Neural cell (in vitro differentiated cells): ENCODE measurements at regions not wholly inside any gene's neighbourhood (a gene's known extent, or its start where the extent isn't known, plus 50 kb on each side); places are given as distances from the start of the nearest gene placed in this dataset.
A peak's percentile ranks its signal among the peaks of the same experiment; 100 is the strongest.

ENCODE experiments used
- H2AFZ ChIP-seq: fragments of 200-600, 300-800 bp; sonication (generic), shearing (Covaris generic); 2 replicates; pipeline ENCODE4 v1.6.0; 2014; ENCODE audit warnings: low read depth, mild to moderate bottlenecking, antibody characterized with exemption, low read length, moderate library complexity
- H3F3A ChIP-seq: fragments of 200-600 bp; shearing (Covaris generic); 2 replicates; pipeline ENCODE4 v1.6.1; 2016; ENCODE audit warnings: mild to moderate bottlenecking, moderate library complexity, mixed read lengths, antibody characterized with exemption, low read length; ENCODE audit not compliant: insufficient read depth, poor library complexity, severe bottlenecking
- H3K27ac ChIP-seq: fragments of 200-600, 300-800 bp; sonication (generic), shearing (Covaris generic); 2 replicates; pipeline ENCODE4 v1.5.1; 2014; ENCODE audit warnings: mild to moderate bottlenecking, low read length, moderate library complexity
- H3K27me3 ChIP-seq: fragments of 300-800, 200-600 bp; sonication (generic), shearing (Covaris generic); 2 replicates; pipeline ENCODE4 v1.6.0; 2014; ENCODE audit warnings: mild to moderate bottlenecking, low read depth, low read length, moderate library complexity; ENCODE audit not compliant: insufficient read depth
- H3K36me3 ChIP-seq: fragments of 300-800, 200-600 bp; sonication (generic), shearing (Covaris generic); 2 replicates; pipeline ENCODE4 v1.5.1; 2014; ENCODE audit warnings: mild to moderate bottlenecking, antibody characterized with exemption, low read length, moderate library complexity; ENCODE audit not compliant: insufficient read depth
- H3K4me2 ChIP-seq: fragments of 300-800, 200-600 bp; sonication (generic), shearing (Covaris generic); 2 replicates; pipeline ENCODE4 v1.6.0; 2014; ENCODE audit warnings: mild to moderate bottlenecking, low read length
- H3K4me3 ChIP-seq: fragments of 300-800, 200-600 bp; sonication (generic), shearing (Covaris generic); 2 replicates; pipeline ENCODE4 v1.5.1; 2014; ENCODE audit warnings: mild to moderate bottlenecking, low read length, moderate library complexity
- H3K79me2 ChIP-seq: fragments of 200-600 bp; shearing (Covaris generic); replicated peaks from 2 replicates; pipeline ENCODE4 v1.6.0; 2014; ENCODE audit warnings: mild to moderate bottlenecking, low read length, moderate library complexity; ENCODE audit not compliant: insufficient read depth
- H3K9ac ChIP-seq: fragments of 300-800, 200-600 bp; sonication (generic), shearing (Covaris generic); 2 replicates; pipeline ENCODE4 v1.6.1; 2016; ENCODE audit warnings: mild to moderate bottlenecking, low read length, mixed read lengths
- H3K9me2 ChIP-seq: fragments of 200-600 bp; shearing (Covaris generic); 2 replicates; pipeline ENCODE4 v1.6.1; 2016; ENCODE audit warnings: mild to moderate bottlenecking, low read length, mixed read lengths; ENCODE audit not compliant: insufficient read depth
- H3K9me3 ChIP-seq: fragments of 200-600, 300-800 bp; sonication (generic), shearing (Covaris generic); 2 replicates; pipeline ENCODE4 v1.6.1; 2016; ENCODE audit warnings: mild to moderate bottlenecking, mixed run types, low read length, moderate library complexity, mixed read lengths
- H4K20me1 ChIP-seq: fragments of 200-600 bp; shearing (Covaris generic); 2 replicates; pipeline ENCODE4 v1.6.1; 2016; ENCODE audit warnings: mild to moderate bottlenecking, mixed run types; ENCODE audit not compliant: insufficient read depth
- CTCF ChIP-seq: fragments of 450-650 bp; IDR thresholded peaks from 2 replicates; pipeline ENCODE4 v1.5.1; 2014; ENCODE audit warnings: antibody characterized with exemption, mild to moderate bottlenecking, moderate library complexity; ENCODE audit not compliant: poor library complexity, severe bottlenecking
- EP300 ChIP-seq: fragments of 450-650 bp; conservative IDR thresholded peaks from 2 replicates; pipeline ENCODE4 v1.6.1; 2014; ENCODE audit warnings: antibody characterized with exemption, mild to moderate bottlenecking, moderate library complexity; ENCODE audit not compliant: poor library complexity, severe bottlenecking
- EZH2 ChIP-seq: fragments of 200-600, 300-800 bp; shearing (Covaris generic), sonication (generic); IDR thresholded peaks from 2 replicates; pipeline ENCODE4 v1.6.1; 2014; ENCODE audit warnings: antibody characterized with exemption, low read length, borderline replicate concordance, mild to moderate bottlenecking; ENCODE audit not compliant: insufficient read depth, poor library complexity, severe bottlenecking
- MXI1 ChIP-seq: fragments of 450-650 bp; conservative IDR thresholded peaks from 2 replicates; pipeline ENCODE4 v1.6.1; 2014; ENCODE audit warnings: antibody characterized with exemption, mild to moderate bottlenecking; ENCODE audit not compliant: poor library complexity, severe bottlenecking
- POLR2AphosphoS5 ChIP-seq: IDR thresholded peaks from 2 replicates; pipeline ENCODE4 v1.6.1; 2012
- RAD21 ChIP-seq: fragments of 450-650 bp; conservative IDR thresholded peaks from 2 replicates; pipeline ENCODE4 v1.6.1; 2014; ENCODE audit warnings: antibody characterized with exemption, mild to moderate bottlenecking, moderate library complexity
- REST ChIP-seq: IDR thresholded peaks from 2 replicates; pipeline ENCODE4 v1.6.1; 2012; ENCODE audit warnings: borderline replicate concordance
- SMC3 ChIP-seq: fragments of 450-650 bp; conservative IDR thresholded peaks from 2 replicates; pipeline ENCODE4 v1.6.1; 2014; ENCODE audit warnings: antibody characterized with exemption, mild to moderate bottlenecking, moderate library complexity; ENCODE audit not compliant: poor library complexity
- TAF1 ChIP-seq: IDR thresholded peaks from 2 replicates; pipeline ENCODE4 v1.6.1; 2012; ENCODE audit warnings: low read depth

- TF ChIP-seq REST (no peak), POLR2AphosphoS5 (no peak), EZH2 (no peak), RAD21 (no peak), CTCF (no peak), MXI1 (no peak), SMC3 (no peak)
- H3K27ac ChIP-seq: peak overlapping the region; percentile 48
- no peaks in the 10 kb centered on the region for H3K36me3 ChIP-seq
- no peaks in the 10 kb centered on the region for H3K79me2 ChIP-seq
- H3K9me2 ChIP-seq: no peaks in the 10 kb centered on the region
- no peak overlapping the region for H3K9ac ChIP-seq
- H4K20me1 ChIP-seq: no peaks in the 10 kb centered on the region
- H2AFZ ChIP-seq: no peak overlapping the region
- no peaks in the 10 kb centered on the region for H3K27me3 ChIP-seq
- peak overlapping the region; percentile 3 for H3K4me3 ChIP-seq
- no peaks in the 10 kb centered on the region for H3K9me3 ChIP-seq
- H3K4me2 ChIP-seq: no peak overlapping the region
- no peaks in the 10 kb centered on the region for H3F3A ChIP-seq
Observed at GRCh38 chr4:148692242-148692641, 250.0 kb upstream of the NR3C2 start.

GRCh38 chr4:148686449-148686848 lies 244.2 kb upstream of the NR3C2 start:
- H3F3A ChIP-seq: no peaks in the 10 kb centered on the region
- no peaks in the 10 kb centered on the region for H3K36me3 ChIP-seq
- TF ChIP-seq RAD21: no peak
- no peak for TF ChIP-seq EP300
- TF ChIP-seq EZH2: no peak
- TF ChIP-seq TAF1: no peak
- TF ChIP-seq POLR2AphosphoS5: no peak
- no peak for TF ChIP-seq MXI1
- TF ChIP-seq CTCF: no peak
- TF ChIP-seq REST: no peak
- no peak for TF ChIP-seq SMC3
- H3K4me2 ChIP-seq: no peak overlapping the region
- no peaks in the 10 kb centered on the region for H4K20me1 ChIP-seq
- H3K4me3 ChIP-seq: no peak overlapping the region
- H3K9me2 ChIP-seq: no peaks in the 10 kb centered on the region
- H3K9me3 ChIP-seq: no peaks in the 10 kb centered on the region
- H3K79me2 ChIP-seq: no peaks in the 10 kb centered on the region
- no peaks in the 10 kb centered on the region for H3K27me3 ChIP-seq
- no peak overlapping the region for H3K27ac ChIP-seq
- H2AFZ ChIP-seq: no peak overlapping the region
- no peak overlapping the region for H3K9ac ChIP-seq
